Parathyroid adenoma (tissue), 2 donors: ENCODE measurements at regions not wholly inside any gene's neighbourhood (a gene's known extent, or its start where the extent isn't known, plus 50 kb on each side); places are given as distances from the start of the nearest gene placed in this dataset.

Source experiments
- H2AFZ ChIP-seq: fragments of 300-600 bp; sonication (generic); one replicate; pipeline ENCODE4 v1.7.0; 2017; ENCODE audit warnings: antibody characterized with exemption, mild to moderate bottlenecking
- H3K27ac ChIP-seq: fragments of 300-600 bp; sonication (generic); one replicate; pipeline ENCODE4 v1.7.0; 2017
- H3K27me3 ChIP-seq: fragments of 300-600 bp; sonication (generic); one replicate; pipeline ENCODE4 v1.7.0; 2017; ENCODE audit warnings: low read length; ENCODE audit not compliant: control insufficient read depth, insufficient read depth
- H3K36me3 ChIP-seq: fragments of 300-600 bp; sonication (generic); one replicate; pipeline ENCODE4 v1.7.0; 2017; ENCODE audit warnings: low read length; ENCODE audit not compliant: control insufficient read depth, insufficient read depth
- H3K4me1 ChIP-seq: fragments of 300-600 bp; sonication (generic); one replicate; pipeline ENCODE4 v1.7.0; 2017; ENCODE audit warnings: control low read depth
- H3K4me2 ChIP-seq: fragments of 300-600 bp; sonication (generic); one replicate; pipeline ENCODE4 v1.7.0; 2017; ENCODE audit warnings: low read length
- H3K4me3 ChIP-seq: fragments of 300-600 bp; sonication (generic); one replicate; pipeline ENCODE4 v1.7.0; 2017; ENCODE audit warnings: low read depth, low read length
- H3K79me2 ChIP-seq: fragments of 300-600 bp; sonication (generic); one replicate; pipeline ENCODE4 v1.7.0; 2017; ENCODE audit warnings: control low read depth
- H3K9ac ChIP-seq: fragments of 300-600 bp; sonication (generic); one replicate; pipeline ENCODE4 v1.7.0; 2017; ENCODE audit warnings: mild to moderate bottlenecking
- H3K9me3 ChIP-seq: fragments of 300-600 bp; sonication (generic); one replicate; pipeline ENCODE4 v1.7.0; 2017; ENCODE audit warnings: low read length; ENCODE audit not compliant: control insufficient read depth
- CTCF ChIP-seq: fragments of 300-600 bp; sonication (generic); IDR thresholded peaks from one replicate; pipeline ENCODE4 v1.7.0; 2017; ENCODE audit warnings: antibody characterized with exemption, mild to moderate bottlenecking
- donor health status: primary hyperparathyroidism.

GRCh38 chr7:131803816-131804215 lies 247.4 kb upstream of the PODXL start:
- H3K27me3 ChIP-seq = no peaks in the 10 kb centered on the region

DNA sequence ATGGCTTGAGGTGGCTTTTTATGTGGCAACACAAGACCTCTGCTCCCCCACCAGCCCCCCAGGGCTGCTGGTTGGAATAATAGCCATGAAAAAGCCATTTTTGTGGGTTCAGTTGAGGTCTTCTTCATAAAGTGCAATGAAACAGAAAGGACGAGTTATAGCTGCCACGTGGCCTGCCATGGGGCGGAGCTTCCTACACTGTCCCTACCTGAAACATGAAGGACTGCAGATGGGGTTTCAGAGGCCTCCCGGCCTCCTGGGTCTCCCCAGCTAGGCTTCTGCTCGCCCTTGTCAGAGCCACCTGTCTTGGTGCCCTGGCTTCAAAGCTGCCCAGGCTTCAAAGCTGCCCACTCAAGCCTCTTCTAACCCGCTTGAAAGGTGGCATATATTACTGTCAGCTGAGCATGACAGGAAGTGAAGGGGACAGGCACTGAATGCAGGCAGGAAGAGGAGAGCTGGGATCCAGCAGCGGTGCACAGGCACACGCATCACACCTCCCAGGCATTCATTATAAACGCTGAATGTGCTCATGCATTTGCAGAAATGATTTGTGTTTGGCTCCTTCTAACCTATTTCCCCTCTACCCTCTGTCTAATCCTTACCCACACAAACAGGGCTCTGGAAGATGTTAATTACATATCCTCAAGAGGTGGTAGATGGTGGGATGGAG lies 245.9 kb upstream of the PODXL start:
- H3K4me3 ChIP-seq = no peak overlapping the region
- H3K36me3 ChIP-seq = no peaks in the 10 kb centered on the region
- no peak overlapping the region for H3K9ac ChIP-seq
- TF ChIP-seq CTCF = no peak
- no peaks in the 10 kb centered on the region for H3K9me3 ChIP-seq
- H3K27me3 ChIP-seq = no peaks in the 10 kb centered on the region
- no peak overlapping the region for H3K4me2 ChIP-seq
- H3K27ac ChIP-seq = no peak overlapping the region
- no peaks in the 10 kb centered on the region for H3K79me2 ChIP-seq
- no peak overlapping the region for H2AFZ ChIP-seq
- no peaks in the 10 kb centered on the region for H3K4me1 ChIP-seq

More at GRCh38 chr7:131803816-131804215, 247.4 kb upstream of the PODXL start:
- no peak for TF ChIP-seq CTCF
- no peaks in the 10 kb centered on the region for H3K4me1 ChIP-seq
- H2AFZ ChIP-seq = no peak overlapping the region
- no peak overlapping the region for H3K4me2 ChIP-seq
- H3K4me3 ChIP-seq = no peak overlapping the region
- no peak overlapping the region for H3K9ac ChIP-seq
- no peaks in the 10 kb centered on the region for H3K9me3 ChIP-seq
- no peak overlapping the region for H3K27ac ChIP-seq
- H3K36me3 ChIP-seq = no peaks in the 10 kb centered on the region
- no peaks in the 10 kb centered on the region for H3K79me2 ChIP-seq

- Histone ChIP-seq H3K27ac (no peak overlapping the region), H3K9me3 (no peaks in the 10 kb centered on the region), H3K4me1 (no peaks in the 10 kb centered on the region), H3K79me2 (no peaks in the 10 kb centered on the region), H2AFZ (no peak overlapping the region), H3K27me3 (no peaks in the 10 kb centered on the region), H3K4me3 (no peak overlapping the region), H3K9ac (no peak overlapping the region), H3K4me2 (no peak overlapping the region), H3K36me3 (no peaks in the 10 kb centered on the region)
- no peak for TF ChIP-seq CTCF
These were observed 244.1 kb upstream of the PODXL start for GRCh38 chr7:131800531-131800930.

DNA sequence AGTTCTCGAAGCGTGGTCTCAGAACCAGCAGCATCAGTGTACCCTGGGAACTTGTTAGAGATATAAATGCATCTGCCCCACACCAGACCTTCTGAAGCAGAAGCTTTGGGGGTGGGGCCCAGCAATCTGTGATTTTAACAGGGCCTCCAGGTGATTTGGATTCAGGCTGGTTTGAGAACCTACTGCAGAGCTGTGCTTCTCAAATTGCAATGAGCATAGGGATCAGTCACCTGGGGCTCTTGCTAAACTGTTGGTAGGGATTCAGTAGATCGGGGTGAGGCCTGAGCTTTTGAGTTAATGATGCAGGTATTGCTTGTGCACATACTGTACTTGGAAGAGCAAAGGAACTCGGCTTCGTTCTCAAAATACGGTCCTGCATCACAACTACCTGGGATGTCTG lies 243.6 kb upstream of the PODXL start:
- Histone ChIP-seq H3K9ac (no peak overlapping the region), H3K36me3 (no peaks in the 10 kb centered on the region), H3K27me3 (no peaks in the 10 kb centered on the region), H2AFZ (no peak overlapping the region), H3K27ac (no peak overlapping the region), H3K9me3 (no peaks in the 10 kb centered on the region), H3K4me2 (no peak overlapping the region), H3K79me2 (no peaks in the 10 kb centered on the region), H3K4me1 (no peaks in the 10 kb centered on the region), H3K4me3 (no peak overlapping the region)
- no peak for TF ChIP-seq CTCF

DNA sequence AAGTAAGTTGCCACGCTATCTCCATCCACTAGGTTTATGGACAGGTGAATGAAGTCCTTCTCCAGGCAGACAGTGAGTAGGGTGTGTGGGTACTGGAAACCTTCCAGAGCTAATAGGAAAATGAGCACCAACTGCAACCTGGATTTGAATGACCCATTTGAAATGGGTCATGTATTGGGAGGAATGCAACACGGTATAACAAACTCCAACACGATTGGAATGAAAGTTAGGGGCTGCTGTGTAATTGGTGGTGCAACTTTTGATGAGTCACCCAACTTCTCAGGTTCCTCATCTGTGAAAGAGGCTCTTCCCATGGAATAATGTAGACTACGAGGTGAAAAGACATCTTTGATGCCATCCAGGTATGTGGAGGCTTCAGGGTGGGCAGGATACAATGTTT lies 241.4 kb upstream of the PODXL start:
- H3K27ac ChIP-seq = no peak overlapping the region
- no peaks in the 10 kb centered on the region for H3K79me2 ChIP-seq
- H3K9me3 ChIP-seq = no peaks in the 10 kb centered on the region
- no peaks in the 10 kb centered on the region for H3K27me3 ChIP-seq
- no peak overlapping the region for H3K9ac ChIP-seq
- no peaks in the 10 kb centered on the region for H3K36me3 ChIP-seq
- H3K4me2 ChIP-seq = no peak overlapping the region
- no peaks in the 10 kb centered on the region for H3K4me1 ChIP-seq
- no peak overlapping the region for H2AFZ ChIP-seq
- no peak overlapping the region for H3K4me3 ChIP-seq
- TF ChIP-seq CTCF = no peak
